Ramos (cell line): ENCODE measurements at regions not wholly inside any gene's neighbourhood (a gene's known extent, or its start where the extent isn't known, plus 50 kb on each side); places are given as distances from the start of the nearest gene placed in this dataset.
"Not testable (repeated sequence)": the region's sequence is repeated elsewhere in the genome, so short reads cannot be mapped to it uniquely, and the experiment has no call there.

Source experiments
- in situ Hi-C: fragments of 300-500 bp; cut with MboI; formaldehyde crosslinking; loops from one replicate; pipeline ENCODE4 v1.14.3; 2022; ENCODE audit warnings: low sequenced_read_pairs; ENCODE audit not compliant: unreplicated experiment

DNA sequence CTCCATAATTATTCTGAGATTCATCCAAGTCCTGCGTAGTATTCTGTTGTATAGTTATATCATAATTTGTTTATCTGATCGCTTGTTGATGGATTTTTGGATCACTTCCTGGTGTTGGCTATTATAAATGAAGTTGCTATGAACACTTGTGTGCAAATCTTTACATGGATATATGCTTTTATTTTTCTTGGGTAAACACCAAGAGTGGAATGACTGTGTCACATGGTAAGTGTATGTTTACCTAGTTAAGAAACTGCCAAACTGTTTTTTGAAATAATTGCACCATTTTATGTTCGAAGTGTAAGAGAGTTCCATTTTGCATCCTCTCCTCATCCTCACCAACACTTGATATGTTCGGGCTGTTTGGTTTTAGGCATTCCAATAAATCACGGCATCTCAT is 360.4 kb upstream of the FRG2C start:
- in situ Hi-C loops = no loop called here

DNA sequence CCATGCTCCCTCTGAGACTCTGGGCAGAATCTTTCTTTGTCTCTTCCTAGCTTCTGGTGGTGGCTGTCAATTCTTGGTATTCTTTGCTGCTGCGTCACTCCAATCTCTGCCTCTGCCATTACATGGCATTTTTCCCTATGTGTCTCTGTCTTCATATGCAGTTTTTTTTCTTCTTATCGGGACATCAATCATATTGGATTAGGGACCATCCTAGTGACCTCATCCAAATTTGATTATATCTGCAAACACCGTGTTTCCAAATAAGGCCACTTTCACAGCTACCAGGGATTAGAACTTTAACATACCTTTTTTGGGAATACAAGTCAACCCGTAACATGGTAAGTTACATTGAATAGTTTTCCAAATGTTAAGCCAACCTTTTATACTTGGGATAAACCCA is 358.2 kb upstream of the FRG2C start:
- in situ Hi-C loops = no loop called here

- in situ Hi-C loops = not testable (repeated sequence)
Observed at GRCh38 chr3:75311306-75311705, 352.8 kb upstream of the FRG2C start.

DNA sequence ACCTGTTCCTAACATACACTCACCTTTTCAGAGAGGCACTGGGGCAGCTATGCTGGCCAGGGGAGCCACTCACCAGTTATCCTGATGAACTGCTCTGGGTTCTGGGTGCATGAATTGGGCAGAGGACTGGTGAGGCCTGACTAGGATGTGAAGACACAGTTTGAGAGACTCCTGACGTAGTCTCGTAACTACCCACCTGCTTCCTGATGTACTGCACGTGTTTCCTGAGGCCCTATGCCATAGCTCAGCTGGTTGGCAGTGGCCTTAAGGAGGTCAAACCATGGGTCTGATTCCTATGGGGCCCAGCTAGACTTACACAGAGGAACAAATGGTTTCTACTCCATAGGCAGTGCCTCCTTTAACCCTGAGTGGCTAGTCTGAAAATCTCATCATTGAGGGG is 351.7 kb upstream of the FRG2C start:
- in situ Hi-C loops = not testable (repeated sequence)

DNA sequence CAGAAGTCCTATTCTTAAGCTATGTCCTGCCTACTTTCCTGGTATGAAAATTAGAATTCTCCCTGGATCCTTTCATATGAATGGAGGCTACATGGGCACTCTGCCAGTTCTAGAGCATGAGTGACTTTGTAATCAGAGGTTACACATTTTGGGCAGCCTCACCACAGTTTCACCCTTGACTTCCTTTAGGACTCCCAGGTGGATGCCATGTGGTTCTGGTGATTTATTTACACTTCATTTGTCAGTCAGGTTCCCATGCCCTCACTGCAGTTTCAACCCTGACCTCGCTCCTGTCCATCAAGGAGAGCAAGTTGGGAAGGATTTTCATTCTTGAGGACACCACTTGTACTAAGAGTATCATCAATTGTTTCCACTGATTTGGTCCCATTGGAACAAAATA is 344.4 kb upstream of the FRG2C start:
- in situ Hi-C loops = not testable (repeated sequence)

DNA sequence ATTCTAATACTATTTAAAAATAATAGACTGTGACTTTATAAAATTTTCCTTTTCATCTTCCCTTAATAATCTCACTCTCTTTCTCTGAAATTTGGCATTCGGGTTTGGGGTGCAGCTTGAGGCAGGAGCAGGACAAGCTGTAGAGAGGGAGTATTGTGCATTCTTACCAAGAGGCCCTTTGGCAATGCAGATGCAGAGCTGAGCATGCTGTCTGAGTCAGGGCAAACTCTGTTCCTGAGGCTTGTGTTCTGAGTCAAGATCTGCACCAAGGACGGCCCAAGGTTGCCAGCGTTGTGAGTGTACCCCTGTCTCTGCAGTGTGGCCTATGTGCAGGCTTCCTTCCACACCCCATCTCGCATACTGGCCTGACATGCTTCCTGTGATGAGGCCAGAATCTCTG is 343.8 kb upstream of the FRG2C start:
- in situ Hi-C loops = no loop called here

- in situ Hi-C loops = no loop called here
Observed at GRCh38 chr3:75321060-75321459, 343.1 kb upstream of the FRG2C start.

DNA sequence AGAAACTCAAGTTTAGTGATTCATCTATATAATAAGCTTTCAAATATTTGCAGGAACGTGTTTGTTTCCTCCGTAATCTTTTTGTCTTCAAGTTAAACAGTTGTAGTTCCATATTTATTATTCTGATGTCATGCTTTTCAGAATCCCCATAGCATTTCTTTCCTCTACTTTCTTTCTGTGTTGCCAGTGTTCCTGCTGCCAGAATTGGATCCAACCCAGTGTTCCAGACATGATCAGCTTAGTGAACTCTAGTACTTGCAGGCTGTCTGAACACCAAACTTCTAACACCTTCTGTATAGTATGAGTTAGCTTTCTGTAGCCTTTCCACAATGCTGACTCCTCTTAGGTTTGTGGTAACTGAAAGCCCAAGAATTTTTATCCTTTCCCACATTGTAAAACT is 340.2 kb upstream of the FRG2C start:
- in situ Hi-C loops = not testable (repeated sequence)

- in situ Hi-C loops = no loop called here
Observed at GRCh38 chr3:75325716-75326115, 338.4 kb upstream of the FRG2C start.

GRCh38 chr3:75327453-75327852 is 336.7 kb upstream of the FRG2C start:
- in situ Hi-C loops = no loop called here

DNA sequence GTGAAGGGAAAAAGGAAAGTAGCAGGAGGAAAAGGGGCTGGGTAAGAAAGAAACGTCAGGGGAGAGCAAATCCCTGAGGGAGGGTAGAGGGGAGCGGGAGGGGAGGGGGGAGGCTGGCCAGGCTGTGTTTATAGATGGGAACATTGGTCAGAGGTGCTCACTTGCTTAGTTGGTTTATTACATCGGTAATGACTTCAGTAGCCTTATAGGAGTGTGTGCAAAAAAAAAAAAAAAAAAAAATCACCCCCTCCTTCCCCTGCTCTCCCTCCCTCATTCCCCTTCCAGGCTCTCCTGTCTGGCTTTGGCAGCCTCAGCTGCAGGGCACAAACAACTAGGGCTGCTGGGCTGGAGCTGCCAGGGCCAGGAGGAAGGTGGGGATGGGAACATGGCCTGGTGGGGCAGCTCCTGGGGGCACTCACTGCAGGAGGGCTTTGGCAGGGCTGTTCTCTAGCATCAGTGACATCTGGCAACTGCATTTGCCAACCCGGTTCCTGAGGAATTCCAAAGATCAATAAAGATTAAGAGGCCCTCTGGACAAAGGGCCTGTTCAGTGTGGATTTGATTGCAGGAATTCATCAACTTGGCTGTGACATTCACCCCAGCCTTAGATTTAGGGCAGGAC is 334.5 kb upstream of the FRG2C start:
- in situ Hi-C loops = no loop called here

DNA sequence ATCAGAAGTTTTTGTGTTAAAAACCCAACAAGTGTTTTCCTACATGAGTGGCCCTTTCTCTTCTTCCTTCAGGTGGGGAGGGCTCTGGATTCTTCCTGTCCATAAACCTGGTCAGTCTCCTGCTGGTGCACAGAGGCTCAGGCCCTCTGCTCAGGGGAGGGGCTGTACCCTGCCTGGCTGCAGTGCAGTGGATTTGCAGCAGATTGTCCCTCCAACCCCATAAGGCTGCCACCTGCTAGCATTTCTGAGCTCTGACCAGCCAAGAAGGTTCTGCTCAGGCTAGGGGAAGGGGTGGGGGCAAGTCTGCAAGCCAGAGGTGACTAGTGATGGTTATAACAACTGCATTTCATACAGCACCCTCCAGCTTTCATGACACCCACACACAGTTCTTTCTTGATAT is 333.7 kb upstream of the FRG2C start:
- in situ Hi-C loops = not testable (repeated sequence)

GRCh38 chr3:75332090-75332489 is 332.0 kb upstream of the FRG2C start:
- in situ Hi-C loops = not testable (repeated sequence)

DNA sequence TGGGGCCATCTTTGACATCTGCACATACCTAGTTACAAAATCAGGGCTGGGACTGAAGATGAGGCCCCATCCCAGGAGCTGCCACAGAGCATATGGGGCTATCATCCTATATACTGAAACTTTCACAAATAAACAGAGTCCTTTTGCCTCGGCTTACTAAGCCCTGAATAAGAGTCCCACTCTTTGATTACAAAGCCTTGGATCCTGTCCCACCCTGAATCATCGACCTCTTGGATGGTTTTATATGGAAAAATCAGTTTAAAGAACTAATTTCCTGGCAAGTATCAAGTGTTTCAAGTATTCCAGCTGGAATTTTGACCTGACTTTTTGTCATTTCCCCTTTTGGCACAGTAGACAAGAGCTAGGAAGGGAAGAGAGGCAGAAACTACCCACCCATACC is 331.3 kb upstream of the FRG2C start:
- in situ Hi-C loops = no loop called here

GRCh38 chr3:75334299-75334698 is 329.8 kb upstream of the FRG2C start:
- in situ Hi-C loops = no loop called here

GRCh38 chr3:75337226-75337900 is 326.8 kb upstream of the FRG2C start:
- in situ Hi-C loops = no loop called here

- in situ Hi-C loops = no loop called here
Observed at GRCh38 chr3:75338342-75338741, 325.8 kb upstream of the FRG2C start.

DNA sequence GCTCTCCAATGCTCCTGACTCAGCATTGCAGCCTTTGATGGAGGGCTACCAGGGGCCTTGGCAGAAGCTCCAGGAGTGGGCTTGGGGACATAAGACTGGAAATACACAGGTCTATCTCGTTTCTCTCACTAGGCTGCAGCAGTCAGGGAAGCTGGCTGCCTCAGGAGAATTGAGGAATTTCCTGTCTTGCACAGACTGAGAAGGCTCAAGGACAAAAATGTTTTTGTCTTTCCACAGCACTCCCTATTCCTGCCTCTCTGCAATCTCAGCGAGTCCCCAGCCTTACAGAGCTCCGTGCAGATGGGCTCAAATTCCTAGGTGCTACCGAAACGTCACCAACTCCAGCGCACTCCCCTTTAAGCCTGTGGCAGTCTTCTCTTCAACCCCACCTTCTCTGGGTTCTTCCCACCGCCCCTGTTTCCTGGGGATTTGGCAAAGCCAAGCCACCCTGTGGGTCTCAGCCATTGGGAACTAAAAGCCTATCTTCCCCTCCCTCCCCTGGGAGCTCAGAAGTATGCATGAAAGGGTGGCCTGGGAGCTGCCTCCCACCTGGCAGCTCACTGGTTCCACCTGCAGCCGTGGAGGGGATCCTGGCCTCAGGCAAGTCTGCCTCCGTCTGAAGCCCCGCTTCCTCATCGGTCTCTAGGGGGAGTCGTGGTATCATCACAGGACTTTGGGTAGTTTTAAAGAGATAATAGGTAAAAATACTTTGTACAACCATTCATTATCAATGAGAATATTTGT is 322.6 kb upstream of the FRG2C start:
- in situ Hi-C loops = no loop called here

GRCh38 chr3:75342425-75342824 is 321.7 kb upstream of the FRG2C start:
- in situ Hi-C loops = no loop called here

GRCh38 chr3:75350536-75350935 is 313.6 kb upstream of the FRG2C start:
- in situ Hi-C loops = not testable (repeated sequence)

DNA sequence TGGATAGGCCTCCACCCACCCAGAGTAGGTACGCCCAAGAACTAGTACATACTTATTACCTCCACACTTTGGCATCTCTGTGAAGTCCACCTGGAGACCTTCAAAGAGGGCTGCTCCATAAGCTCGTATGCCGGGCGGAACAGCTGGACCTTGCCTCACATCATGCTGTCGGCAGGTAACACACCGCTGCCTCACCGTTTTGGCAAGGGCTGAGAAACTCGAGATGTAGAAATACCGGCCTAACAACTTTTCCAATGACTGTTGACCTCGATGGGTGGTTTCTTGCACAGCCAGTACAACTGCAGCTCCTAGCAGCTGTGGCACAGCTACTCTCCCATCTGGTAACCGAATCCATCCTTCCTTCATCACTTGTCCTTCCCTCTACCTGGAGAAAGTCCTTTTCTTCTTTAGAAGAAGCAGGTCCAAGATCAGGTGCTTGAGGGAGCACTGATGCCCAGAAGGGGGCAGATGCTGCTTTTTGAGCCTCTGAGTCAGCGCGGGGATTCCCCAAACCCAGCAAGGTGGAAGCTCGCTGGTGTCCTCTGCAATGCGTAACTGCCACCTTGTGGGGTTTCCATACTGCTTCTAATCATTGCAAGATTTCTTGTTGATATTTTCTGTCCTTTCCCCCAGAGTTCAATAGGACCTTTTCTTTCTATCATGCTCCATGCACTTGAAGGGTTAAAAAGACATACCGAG is 301.9 kb upstream of the FRG2C start:
- in situ Hi-C loops = not testable (repeated sequence)
